Posterior vena cava (tissue), 2 donors: ENCODE measurements at regions not wholly inside any gene's neighbourhood (a gene's known extent, or its start where the extent isn't known, plus 50 kb on each side); places are given as distances from the start of the nearest gene placed in this dataset.
"Not testable (repeated sequence)": the region's sequence is repeated elsewhere in the genome, so short reads cannot be mapped to it uniquely, and the experiment has no call there.

Experiments used
- DNase-seq: peaks from one replicate; pipeline ENCODE4 v3.0.0-alpha.2; 2020; ENCODE audit warnings: low spot score
- intact Hi-C, 2 donors: fragments of 100-400 bp; cut with DNase I; formaldehyde crosslinking; loops; one replicate each; pipeline versions ENCODE4 v1.14.1 to v1.14.2; 2022 to 2023
- donor health status: DM: yes; HTN: yes; CAD: no.
- donor health status: DM: yes; HTN: yes; CAD: no.

DNA sequence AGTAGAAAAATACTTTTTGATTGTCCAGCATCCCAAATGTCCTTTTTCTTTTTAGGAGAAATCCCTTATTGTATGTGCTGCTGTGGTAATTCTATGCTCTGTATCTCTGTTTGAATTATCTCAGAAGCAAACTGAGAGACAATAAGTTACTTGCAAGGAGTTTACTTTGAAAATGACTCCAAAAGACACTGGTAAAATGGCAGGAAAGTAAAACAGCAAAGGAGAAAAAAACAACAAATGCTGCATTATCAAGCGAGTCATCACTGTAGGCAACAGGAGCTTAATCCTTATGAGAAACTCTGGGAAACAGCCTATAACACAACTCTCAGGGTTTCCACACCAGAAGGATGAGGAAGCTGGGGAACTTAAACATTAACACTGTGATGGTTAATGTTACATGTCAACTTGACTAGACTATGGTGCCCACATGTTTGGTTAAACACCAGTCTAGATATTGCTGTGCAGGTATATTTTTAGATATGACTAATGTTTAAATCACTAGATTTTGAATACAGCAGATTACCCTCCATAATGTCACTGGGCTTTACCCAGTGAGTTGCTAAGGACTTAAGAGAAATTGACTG is 92.6 kb upstream of the GAS1 start:
- intact Hi-C loops, result loop anchor here in 1 of 2 donors (5.0 to 10.0 kb wide), 2 partner anchors 55 to 77 kb away; no protein-coding TSS in a partner anchor
- no peak for DNase-seq

DNA sequence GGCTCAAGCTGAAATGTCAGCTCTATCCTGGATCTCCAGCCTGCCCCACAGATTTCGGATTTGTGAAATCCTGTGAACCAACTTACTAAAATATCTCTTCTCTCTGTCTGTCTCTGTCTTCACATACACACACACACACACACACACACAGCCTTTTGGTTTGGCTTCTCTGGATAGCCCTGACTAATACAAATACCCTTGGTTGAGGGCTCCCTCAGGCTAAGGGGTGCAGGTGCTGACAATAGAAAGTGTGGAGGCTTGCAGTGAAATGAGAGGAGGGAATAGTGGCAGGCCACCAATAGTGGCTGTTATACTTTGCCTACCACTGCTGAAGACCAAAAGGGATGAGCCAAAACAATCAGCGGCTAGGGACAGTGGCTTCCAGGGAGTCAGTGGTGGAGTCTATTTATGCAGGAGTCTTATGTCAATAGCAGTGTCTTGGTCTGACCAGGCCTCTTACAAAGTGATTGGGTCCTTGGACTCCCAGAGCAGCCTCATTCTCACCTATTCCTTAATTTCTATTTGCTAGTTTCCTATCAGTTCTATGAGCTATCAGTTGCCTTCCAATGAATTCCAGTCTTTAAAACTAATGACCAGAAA is 93.2 kb upstream of the GAS1 start:
- intact Hi-C loops, result no loop called here
- DNase-seq, result no peak

DNA sequence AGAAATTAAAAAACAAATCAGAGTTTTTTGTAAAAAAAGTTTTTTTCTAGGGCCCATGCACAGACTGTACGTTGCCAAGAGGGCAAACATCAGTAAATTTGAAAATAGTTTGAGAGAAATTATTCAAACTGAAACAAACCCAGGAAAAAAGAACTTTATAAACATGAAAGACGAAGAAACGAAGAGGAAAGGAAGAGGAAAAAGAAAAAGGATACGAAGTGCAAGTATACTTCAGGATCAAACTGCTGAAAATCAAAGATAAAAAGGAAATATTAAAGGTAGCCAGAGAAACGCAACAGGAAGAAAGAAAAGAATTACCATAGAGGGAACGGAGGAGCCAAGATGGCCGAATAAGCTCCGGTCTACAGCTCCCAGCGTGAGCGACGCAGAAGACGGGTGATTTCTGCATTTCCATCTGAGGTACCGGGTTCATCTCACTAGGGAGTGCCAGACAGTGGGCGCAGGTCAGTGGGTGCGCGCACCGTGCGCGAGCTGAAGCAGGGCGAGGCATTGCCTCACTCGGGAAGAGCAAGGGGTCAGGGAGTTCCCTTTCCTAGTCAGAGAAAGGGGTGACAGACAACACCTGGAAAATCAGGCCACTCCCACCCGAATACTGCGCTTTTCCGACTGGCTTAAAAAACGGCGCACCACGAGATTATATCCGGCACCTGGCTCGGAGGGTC is 94.4 kb upstream of the GAS1 start:
- intact Hi-C loops, DNase-seq: not testable (repeated sequence)

DNA sequence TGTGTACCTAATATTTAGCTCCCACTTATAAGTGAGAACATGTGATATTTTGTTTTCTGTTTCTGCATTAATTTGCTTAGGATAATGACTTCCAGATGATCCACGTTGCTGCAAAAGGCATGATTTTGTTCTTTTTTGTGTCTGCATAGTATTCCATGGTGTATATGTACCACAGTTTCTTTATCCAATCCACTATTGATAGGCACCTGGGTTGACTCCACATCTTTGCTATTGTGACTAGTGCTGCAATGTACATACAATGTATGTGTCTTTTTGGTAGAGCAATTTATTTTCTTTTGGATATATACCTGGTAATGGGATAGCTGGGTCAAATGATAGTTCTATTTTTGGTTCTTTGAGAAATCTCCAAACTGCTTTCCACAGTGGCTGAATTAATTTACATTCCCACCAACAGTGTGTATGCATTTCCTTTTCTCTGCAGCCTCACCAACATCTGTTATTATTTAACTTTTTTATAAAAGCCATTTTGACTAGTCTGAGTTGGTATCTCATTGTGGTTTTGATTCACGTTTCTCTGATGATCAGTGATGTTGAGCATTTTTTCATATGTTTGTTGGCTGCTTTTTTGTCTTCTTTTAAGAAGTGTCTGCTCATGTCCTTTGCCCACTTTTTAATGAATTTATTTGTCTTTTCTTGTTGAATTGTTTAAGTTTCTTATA is 102.8 kb upstream of the GAS1 start:
- intact Hi-C loops, result loop anchor here in 1 of 2 donors (10.0 kb wide), 1 partner anchor 605 kb away; no protein-coding TSS in a partner anchor

DNA sequence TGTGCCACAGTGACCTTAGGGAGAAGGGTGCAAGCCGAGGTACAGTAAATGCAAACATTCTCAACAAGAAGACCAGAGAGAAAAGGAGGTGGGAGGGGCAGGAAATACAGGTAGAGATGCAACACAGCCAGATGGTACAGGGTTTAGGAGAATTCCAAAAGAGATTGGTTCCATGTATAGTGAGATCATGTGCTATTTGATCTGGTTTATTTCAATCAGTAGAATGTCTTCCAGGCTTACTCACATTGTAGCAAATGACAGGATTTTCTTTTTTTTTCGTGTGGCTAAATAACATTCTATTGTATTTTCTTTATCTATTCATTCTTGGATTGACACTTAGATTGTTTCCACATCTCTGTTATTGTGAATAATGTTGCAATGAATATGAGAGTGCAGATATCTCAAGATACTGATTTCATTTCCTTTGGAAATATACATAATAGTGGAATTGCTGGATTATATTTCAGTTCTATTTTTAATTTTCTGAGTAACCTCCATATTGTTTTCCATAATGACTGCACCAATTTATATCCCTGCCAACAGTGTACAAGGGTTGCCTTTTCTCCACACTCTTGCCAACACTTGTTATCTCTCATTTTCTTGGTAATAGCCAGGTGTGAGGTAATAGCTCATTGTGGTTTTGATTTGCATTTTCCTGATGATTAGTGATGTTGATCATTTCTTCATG is 107.8 kb upstream of the GAS1 start:
- DNase-seq, result no peak
- intact Hi-C loops, result loop anchor here in 1 of 2 donors (10.0 kb wide), 1 partner anchor 600 kb away; no protein-coding TSS in a partner anchor

More for the DNA sequence above, 102.8 kb upstream of the GAS1 start:
- not testable (repeated sequence) for DNase-seq

DNA sequence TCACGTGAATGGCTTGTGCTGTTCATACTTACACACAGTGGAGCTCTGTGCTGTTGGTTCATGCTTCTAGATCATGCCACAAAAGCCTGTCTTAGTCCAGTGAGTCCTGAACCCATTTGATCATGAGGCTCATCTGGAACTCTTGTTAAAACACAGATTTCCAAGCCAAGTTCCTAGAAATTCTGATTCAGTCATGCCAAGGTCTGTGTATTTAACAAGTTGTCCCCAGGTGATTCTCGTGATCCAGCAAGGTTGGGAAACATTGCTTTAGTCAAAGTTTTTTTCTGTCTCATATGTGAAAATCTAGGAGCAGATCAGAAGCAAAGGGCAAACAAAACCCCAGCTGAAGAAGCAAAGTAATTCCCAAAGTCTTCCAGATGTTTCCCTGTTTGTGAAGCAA is 112.5 kb upstream of the GAS1 start:
- DNase-seq, result no peak
- intact Hi-C loops, result loop anchor here in 1 of 2 donors (10.0 kb wide), 1 partner anchor 595 kb away; no protein-coding TSS in a partner anchor

DNA sequence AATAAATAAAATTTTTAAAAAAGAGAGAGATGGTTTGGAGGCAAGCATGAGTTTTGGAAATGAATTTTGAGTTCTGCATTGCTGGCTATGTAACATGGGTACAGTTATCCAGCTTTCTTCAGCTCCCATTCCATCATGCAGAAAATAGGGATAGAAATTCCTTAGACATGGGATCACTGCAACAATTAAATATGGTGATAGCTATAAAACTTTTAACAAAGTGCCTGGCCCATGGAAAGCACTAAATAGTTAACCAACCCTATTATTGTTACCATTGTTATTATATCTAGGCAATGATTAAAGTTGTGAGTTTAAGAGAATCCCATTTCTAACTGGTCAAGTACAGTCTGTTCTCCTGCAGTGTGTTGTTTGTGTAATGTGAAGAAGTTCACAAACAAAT is 115.4 kb upstream of the GAS1 start:
- intact Hi-C loops, result no loop called here

DNA sequence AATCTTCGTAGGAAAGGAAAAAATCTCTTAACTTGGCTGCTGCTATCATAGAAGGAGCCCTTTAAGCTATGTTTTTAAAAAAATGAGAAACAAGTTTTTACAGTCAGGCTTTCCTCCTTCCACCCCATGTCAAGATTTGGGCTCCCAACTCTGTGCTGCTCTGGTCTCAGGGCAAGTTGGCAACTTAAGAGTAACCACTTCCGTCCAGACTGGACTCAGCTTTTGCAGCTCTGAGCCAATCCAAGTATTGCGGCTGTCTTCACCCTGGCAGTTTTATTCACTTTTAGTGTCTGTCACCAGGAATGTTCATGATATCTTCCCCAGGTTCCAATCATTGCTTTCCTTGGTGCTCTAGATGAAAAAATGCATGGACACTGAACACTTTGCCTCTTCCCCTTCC is 115.9 kb upstream of the GAS1 start:
- intact Hi-C loops, result no loop called here
- no peak for DNase-seq

More for the DNA sequence above, 115.4 kb upstream of the GAS1 start:
- no peak for DNase-seq

DNA sequence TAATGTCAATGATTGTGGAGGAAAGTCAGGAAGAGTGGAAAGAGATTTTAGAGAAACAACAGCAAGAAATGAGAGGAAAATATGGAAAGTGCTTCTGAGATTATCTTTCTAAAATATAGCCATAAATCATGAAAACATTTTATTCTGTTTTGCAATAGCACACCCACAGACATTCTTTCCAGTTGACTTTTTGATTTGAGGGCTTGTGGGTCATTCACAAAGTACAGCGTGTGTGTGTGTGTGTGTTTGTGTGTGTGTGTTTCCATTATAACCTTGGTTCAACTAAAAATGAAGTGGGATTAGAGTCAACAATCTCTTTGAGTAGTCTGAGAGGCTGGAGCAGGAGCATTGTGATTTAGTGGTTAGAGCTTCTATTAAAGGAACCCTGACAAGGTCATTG is 116.6 kb upstream of the GAS1 start:
- intact Hi-C loops, result no loop called here
- no peak for DNase-seq

DNA sequence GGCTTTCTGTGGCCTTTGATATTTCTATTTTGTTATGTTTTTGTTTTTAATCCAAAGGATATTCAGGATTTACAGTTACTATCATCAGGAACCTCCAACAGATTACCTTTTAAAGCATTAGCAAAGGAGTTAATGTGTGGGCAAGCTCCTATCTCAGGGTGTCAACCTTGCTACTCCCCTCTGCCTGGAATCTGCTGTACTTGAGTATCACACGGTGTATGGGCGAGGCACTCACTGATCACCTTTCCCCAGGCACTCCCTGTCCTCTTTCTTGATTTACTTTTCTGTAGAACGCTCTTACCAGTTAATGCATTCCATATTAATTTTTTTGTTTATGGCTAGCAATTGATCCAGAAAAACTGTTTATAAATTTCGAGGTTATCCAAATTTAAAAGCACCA is 117.0 kb upstream of the GAS1 start:
- intact Hi-C loops, result no loop called here
- no peak for DNase-seq

DNA sequence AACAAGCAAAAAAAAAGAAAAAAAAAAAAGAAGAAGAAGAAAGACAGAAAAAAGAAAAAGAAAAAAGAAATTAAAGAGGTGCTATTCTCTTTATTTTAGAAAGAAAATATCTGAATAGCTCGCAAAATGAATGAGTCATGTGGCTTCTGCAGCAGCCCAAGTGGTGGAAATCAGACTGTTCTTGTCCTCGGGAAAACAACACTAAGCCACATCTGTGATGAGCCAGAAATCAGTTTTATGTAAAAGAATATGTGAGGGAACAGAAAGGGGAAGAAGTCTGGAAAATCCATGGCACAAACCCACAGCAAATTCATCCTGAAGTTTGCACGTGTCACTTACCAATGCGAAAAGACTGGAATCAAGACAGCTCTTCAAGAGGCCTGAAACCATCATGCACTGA is 118.7 kb upstream of the GAS1 start:
- DNase-seq, result no peak
- intact Hi-C loops, result no loop called here

DNA sequence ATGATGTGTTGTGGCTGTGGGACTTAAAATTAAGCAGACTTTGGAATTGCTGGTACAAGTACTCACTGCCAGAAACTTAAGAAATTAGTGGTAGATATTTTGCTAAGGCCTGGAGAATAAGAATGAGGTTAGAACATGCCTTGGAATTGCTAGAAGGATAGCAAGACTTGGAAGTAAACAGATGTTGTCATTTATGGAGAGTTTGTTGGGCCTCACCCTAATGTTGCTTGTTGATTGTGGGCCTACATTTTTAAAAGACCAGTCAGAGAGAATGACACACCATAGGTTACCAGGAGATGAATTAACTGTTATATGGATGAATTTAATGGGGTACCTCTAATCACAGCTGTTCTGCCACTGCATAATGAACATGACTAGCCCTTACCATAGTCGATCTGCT is 120.1 kb upstream of the GAS1 start:
- no peak for DNase-seq
- intact Hi-C loops, result no loop called here

DNA sequence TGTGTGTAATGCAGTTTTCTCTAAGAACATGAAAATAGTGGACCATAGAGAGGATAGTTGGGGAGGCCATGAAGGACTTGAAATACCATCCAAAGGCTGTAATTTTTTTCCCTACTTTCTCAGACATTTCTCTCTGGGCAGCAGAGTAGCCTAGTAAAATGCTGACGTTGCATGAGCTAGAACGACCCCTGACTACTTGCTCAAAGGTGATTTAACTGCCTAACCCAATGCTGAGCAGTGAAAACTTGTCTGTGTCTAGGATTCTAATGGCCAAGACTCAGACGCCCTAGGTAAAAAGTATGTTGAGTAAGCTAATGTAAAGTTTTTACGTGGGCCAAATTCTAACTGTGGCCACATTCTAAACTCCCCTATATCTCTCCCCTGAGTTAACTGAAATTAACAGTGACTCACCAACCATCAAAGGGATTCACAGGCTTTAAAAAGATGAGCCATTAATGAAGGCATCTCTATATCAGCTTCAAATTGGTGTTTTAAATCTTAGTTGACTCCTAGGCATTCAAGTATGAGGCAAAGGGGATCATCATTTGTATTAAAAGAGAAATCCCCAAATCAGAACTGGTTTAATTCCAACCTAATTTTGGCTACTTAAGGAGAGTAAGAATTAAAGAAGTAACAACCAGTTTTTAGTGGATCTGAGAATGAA is 121.0 kb upstream of the GAS1 start:
- intact Hi-C loops, result no loop called here
- DNase-seq, result no peak

DNA sequence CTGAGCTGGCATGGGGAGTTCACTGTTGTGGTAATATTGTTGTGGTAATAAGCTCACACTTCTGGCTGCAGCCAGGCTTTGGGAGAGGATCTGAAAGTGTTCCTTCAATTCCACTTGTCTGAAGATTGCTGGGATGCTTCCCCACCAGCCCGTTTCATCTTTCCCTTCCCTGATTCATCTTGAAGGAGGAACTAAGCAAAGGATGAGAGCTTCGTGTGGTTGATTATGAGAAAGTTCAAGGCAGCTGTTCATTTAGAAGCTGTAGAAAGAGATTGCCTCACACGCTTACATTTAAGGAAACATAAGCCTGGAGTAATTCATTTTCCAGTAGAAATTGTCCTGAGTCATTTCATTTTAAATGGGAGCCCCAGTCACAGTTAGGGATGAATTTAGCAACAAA is 122.4 kb upstream of the GAS1 start:
- intact Hi-C loops, result no loop called here

DNA sequence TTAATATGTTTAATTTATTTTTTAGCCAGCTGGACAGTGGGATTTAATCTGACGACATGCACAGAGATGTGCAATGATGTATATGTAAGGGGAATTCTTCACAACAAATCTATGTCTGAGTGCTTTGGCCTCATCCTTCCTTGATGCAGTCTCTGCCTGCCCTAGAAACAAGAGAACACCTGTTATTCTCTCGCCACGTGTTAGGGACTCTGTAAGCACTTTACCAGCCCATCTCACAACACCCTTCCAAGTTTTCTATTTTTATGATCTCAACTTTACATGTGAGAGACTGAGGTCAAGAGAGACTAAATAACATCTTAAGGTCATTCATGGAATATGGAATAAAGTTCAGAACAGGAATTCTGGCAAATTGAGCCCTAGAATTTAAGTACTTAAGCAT is 123.0 kb upstream of the GAS1 start:
- intact Hi-C loops, result no loop called here
- DNase-seq, result no peak

More for the DNA sequence above, 122.4 kb upstream of the GAS1 start:
- DNase-seq, result no peak

DNA sequence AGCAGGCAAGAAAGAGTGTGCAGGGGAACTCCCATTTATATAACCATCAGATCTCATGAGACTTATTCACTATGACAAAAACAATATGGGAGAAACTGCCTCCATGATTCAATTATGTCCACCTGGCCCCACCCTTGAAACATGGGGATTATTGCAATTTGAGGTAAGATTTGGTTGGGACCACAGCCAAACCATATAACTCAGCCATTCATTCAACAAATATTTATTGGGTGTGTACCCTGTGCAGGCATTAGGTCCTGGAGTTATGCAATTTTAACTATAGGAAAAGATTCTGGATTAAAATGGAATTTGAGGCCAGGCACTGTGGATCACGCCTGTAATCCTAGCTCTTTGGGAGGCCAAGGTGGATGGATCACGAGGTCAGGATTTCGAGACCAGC is 124.2 kb upstream of the GAS1 start:
- intact Hi-C loops, result no loop called here
- DNase-seq, result no peak

DNA sequence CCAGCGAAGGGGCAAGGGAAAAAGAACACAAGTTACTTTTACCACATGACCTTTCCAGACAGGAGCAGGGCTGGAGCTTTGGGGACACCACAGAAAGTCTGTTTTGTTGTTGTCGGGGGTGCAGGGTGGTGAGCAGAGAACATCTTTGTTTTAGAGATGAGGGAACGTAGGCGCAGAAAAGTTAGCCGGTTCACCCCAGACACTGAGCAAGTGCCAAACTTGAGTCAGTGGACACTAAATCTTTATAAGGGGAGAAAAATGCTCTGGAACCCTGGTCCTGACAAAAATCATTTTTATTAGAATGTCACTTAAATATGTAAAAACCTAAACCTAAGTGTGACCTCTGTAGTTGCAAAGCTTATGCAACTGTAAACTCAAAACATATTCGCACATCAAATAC is 126.4 kb upstream of the GAS1 start:
- no peak for DNase-seq
- intact Hi-C loops, result no loop called here

DNA sequence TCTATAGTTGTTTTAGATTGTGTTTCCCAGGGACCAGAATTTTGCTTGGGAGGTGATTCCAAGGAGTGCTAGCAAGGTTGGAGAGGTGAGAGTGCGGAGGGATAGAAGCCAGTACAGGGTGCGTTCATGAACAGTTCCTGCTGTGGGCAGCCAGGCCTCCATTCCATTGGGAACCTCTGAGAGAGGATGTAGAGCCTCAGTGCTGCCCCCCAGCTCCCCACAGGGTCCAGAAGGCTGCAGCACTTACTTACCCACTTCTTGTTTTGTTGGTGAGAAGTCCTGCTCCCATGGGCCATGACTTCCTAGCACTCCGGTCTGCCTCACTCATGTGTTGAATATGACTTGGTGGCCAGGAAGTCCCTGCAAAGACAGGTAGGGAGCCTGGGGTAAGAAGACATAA is 128.2 kb upstream of the GAS1 start:
- intact Hi-C loops, result no loop called here
- no peak for DNase-seq

DNA sequence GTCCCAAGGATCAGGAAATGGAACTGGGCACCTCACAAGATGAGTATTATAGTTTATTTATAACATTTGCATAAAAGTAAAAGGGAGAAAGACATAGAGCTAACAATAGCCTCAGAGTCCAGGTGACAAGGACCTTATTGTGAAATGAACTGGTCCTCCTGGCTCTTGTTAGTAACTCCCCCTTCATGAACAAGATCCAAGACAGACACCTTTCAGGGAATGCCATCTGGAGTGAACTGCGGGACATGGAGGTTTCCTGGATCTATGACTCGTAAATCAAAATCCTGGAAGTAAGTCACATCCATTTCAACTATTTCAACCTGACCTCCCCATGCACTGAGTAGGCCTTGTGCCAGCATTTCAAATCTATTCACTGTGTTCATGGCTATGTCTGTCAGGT is 129.5 kb upstream of the GAS1 start:
- intact Hi-C loops, result no loop called here
- no peak for DNase-seq
